Neural cell (in vitro differentiated cells): ENCODE measurements at regions not wholly inside any gene's neighbourhood (a gene's known extent, or its start where the extent isn't known, plus 50 kb on each side); places are given as distances from the start of the nearest gene placed in this dataset.

ENCODE experiments used
- H2AFZ ChIP-seq: fragments of 200-600, 300-800 bp; sonication (generic), shearing (Covaris generic); 2 replicates; pipeline ENCODE4 v1.6.0; 2014; ENCODE audit warnings: low read depth, mild to moderate bottlenecking, antibody characterized with exemption, low read length, moderate library complexity
- H3F3A ChIP-seq: fragments of 200-600 bp; shearing (Covaris generic); 2 replicates; pipeline ENCODE4 v1.6.1; 2016; ENCODE audit warnings: mild to moderate bottlenecking, moderate library complexity, mixed read lengths, antibody characterized with exemption, low read length; ENCODE audit not compliant: insufficient read depth, poor library complexity, severe bottlenecking
- H3K27ac ChIP-seq: fragments of 200-600, 300-800 bp; sonication (generic), shearing (Covaris generic); 2 replicates; pipeline ENCODE4 v1.5.1; 2014; ENCODE audit warnings: mild to moderate bottlenecking, low read length, moderate library complexity
- H3K27me3 ChIP-seq: fragments of 300-800, 200-600 bp; sonication (generic), shearing (Covaris generic); 2 replicates; pipeline ENCODE4 v1.6.0; 2014; ENCODE audit warnings: mild to moderate bottlenecking, low read depth, low read length, moderate library complexity; ENCODE audit not compliant: insufficient read depth
- H3K36me3 ChIP-seq: fragments of 300-800, 200-600 bp; sonication (generic), shearing (Covaris generic); 2 replicates; pipeline ENCODE4 v1.5.1; 2014; ENCODE audit warnings: mild to moderate bottlenecking, antibody characterized with exemption, low read length, moderate library complexity; ENCODE audit not compliant: insufficient read depth
- H3K4me2 ChIP-seq: fragments of 300-800, 200-600 bp; sonication (generic), shearing (Covaris generic); 2 replicates; pipeline ENCODE4 v1.6.0; 2014; ENCODE audit warnings: mild to moderate bottlenecking, low read length
- H3K4me3 ChIP-seq: fragments of 300-800, 200-600 bp; sonication (generic), shearing (Covaris generic); 2 replicates; pipeline ENCODE4 v1.5.1; 2014; ENCODE audit warnings: mild to moderate bottlenecking, low read length, moderate library complexity
- H3K79me2 ChIP-seq: fragments of 200-600 bp; shearing (Covaris generic); replicated peaks from 2 replicates; pipeline ENCODE4 v1.6.0; 2014; ENCODE audit warnings: mild to moderate bottlenecking, low read length, moderate library complexity; ENCODE audit not compliant: insufficient read depth
- H3K9ac ChIP-seq: fragments of 300-800, 200-600 bp; sonication (generic), shearing (Covaris generic); 2 replicates; pipeline ENCODE4 v1.6.1; 2016; ENCODE audit warnings: mild to moderate bottlenecking, low read length, mixed read lengths
- H3K9me2 ChIP-seq: fragments of 200-600 bp; shearing (Covaris generic); 2 replicates; pipeline ENCODE4 v1.6.1; 2016; ENCODE audit warnings: mild to moderate bottlenecking, low read length, mixed read lengths; ENCODE audit not compliant: insufficient read depth
- H3K9me3 ChIP-seq: fragments of 200-600, 300-800 bp; sonication (generic), shearing (Covaris generic); 2 replicates; pipeline ENCODE4 v1.6.1; 2016; ENCODE audit warnings: mild to moderate bottlenecking, mixed run types, low read length, moderate library complexity, mixed read lengths
- H4K20me1 ChIP-seq: fragments of 200-600 bp; shearing (Covaris generic); 2 replicates; pipeline ENCODE4 v1.6.1; 2016; ENCODE audit warnings: mild to moderate bottlenecking, mixed run types; ENCODE audit not compliant: insufficient read depth
- EP300 ChIP-seq: fragments of 450-650 bp; conservative IDR thresholded peaks from 2 replicates; pipeline ENCODE4 v1.6.1; 2014; ENCODE audit warnings: antibody characterized with exemption, mild to moderate bottlenecking, moderate library complexity; ENCODE audit not compliant: poor library complexity, severe bottlenecking
- EZH2 ChIP-seq: fragments of 200-600, 300-800 bp; shearing (Covaris generic), sonication (generic); IDR thresholded peaks from 2 replicates; pipeline ENCODE4 v1.6.1; 2014; ENCODE audit warnings: antibody characterized with exemption, low read length, borderline replicate concordance, mild to moderate bottlenecking; ENCODE audit not compliant: insufficient read depth, poor library complexity, severe bottlenecking
- MXI1 ChIP-seq: fragments of 450-650 bp; conservative IDR thresholded peaks from 2 replicates; pipeline ENCODE4 v1.6.1; 2014; ENCODE audit warnings: antibody characterized with exemption, mild to moderate bottlenecking; ENCODE audit not compliant: poor library complexity, severe bottlenecking
- POLR2AphosphoS5 ChIP-seq: IDR thresholded peaks from 2 replicates; pipeline ENCODE4 v1.6.1; 2012
- RAD21 ChIP-seq: fragments of 450-650 bp; conservative IDR thresholded peaks from 2 replicates; pipeline ENCODE4 v1.6.1; 2014; ENCODE audit warnings: antibody characterized with exemption, mild to moderate bottlenecking, moderate library complexity
- SMC3 ChIP-seq: fragments of 450-650 bp; conservative IDR thresholded peaks from 2 replicates; pipeline ENCODE4 v1.6.1; 2014; ENCODE audit warnings: antibody characterized with exemption, mild to moderate bottlenecking, moderate library complexity; ENCODE audit not compliant: poor library complexity
- TAF1 ChIP-seq: IDR thresholded peaks from 2 replicates; pipeline ENCODE4 v1.6.1; 2012; ENCODE audit warnings: low read depth
- TF ChIP-seq, protein P1 (sequence below): IDR thresholded peaks from 2 replicates; pipeline ENCODE4 v1.6.1; 2012; ENCODE audit warnings: borderline replicate concordance
- TF ChIP-seq, protein P2 (sequence below): fragments of 450-650 bp; IDR thresholded peaks from 2 replicates; pipeline ENCODE4 v1.5.1; 2014; ENCODE audit warnings: antibody characterized with exemption, mild to moderate bottlenecking, moderate library complexity; ENCODE audit not compliant: poor library complexity, severe bottlenecking

DNA sequence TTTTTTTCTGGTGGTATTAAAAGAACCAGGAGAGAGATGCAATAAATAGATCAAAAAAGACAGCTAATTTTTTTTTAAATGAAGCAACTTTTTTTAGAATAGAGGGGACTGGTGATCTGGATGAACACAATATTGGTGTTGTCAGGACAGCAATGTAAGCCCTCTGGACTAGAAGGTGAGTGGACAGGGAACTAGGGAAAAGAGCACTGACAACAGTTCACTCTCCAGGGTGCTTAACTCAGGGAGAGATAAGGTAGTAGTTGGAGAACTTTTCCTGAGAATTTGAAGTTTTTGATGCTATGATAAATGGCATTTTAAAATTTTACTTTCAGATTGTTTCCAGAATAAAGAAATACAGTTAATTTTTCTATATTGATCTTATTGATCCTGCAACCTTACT, 158.3 kb upstream of the STAC start:
- Histone ChIP-seq H3F3A (peaks cover 6% of the 10 kb centered on the region), H3K4me3 (no peak overlapping the region), H3K27me3 (no peaks in the 10 kb centered on the region), H3K27ac (no peak overlapping the region), H3K9me3 (no peaks in the 10 kb centered on the region), H3K9ac (no peak overlapping the region), H3K9me2 (no peaks in the 10 kb centered on the region), H3K4me2 (no peak overlapping the region), H2AFZ (no peak overlapping the region), H3K79me2 (no peaks in the 10 kb centered on the region), H3K36me3 (no peaks in the 10 kb centered on the region), H4K20me1 (no peaks in the 10 kb centered on the region)
- no peak for TF ChIP-seq POLR2AphosphoS5
- no peak for TF ChIP-seq TAF1
- no peak for TF ChIP-seq SMC3
- no peak for TF ChIP-seq MXI1
- no peak for TF ChIP-seq EP300

DNA sequence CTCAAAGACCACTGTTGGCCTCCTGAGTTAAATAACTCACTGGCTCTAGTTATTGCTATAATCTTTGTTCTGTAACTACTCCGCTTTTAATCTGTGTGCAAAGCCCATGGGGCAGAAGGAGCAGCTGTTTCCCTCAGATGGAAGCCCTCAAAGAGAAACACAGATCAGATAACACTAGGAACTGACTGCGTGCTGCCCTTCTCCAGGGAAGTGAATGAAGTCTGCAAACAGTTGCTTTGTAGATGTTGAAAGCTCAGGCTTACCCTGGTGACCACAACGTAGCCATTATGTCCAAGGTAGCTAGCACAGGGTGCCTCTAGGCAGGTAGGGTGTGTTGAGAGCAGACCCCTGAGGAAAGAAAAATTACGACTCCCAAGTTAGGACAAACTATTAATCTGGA, 152.3 kb upstream of the STAC start:
- Histone ChIP-seq H3K9me3 (no peaks in the 10 kb centered on the region), H3K9ac (no peak overlapping the region), H3F3A (no peaks in the 10 kb centered on the region), H3K4me3 (no peak overlapping the region), H3K36me3 (no peaks in the 10 kb centered on the region), H2AFZ (no peak overlapping the region), H3K9me2 (no peaks in the 10 kb centered on the region), H3K79me2 (no peaks in the 10 kb centered on the region), H3K27me3 (no peaks in the 10 kb centered on the region), H4K20me1 (no peaks in the 10 kb centered on the region), H3K4me2 (no peak overlapping the region), H3K27ac (no peak overlapping the region)
- TF ChIP-seq SMC3 (no peak), EZH2 (no peak), POLR2AphosphoS5 (no peak), TAF1 (no peak), EP300 (no peak), MXI1 (no peak), RAD21 (no peak)
- TF ChIP-seq, protein P1, sequence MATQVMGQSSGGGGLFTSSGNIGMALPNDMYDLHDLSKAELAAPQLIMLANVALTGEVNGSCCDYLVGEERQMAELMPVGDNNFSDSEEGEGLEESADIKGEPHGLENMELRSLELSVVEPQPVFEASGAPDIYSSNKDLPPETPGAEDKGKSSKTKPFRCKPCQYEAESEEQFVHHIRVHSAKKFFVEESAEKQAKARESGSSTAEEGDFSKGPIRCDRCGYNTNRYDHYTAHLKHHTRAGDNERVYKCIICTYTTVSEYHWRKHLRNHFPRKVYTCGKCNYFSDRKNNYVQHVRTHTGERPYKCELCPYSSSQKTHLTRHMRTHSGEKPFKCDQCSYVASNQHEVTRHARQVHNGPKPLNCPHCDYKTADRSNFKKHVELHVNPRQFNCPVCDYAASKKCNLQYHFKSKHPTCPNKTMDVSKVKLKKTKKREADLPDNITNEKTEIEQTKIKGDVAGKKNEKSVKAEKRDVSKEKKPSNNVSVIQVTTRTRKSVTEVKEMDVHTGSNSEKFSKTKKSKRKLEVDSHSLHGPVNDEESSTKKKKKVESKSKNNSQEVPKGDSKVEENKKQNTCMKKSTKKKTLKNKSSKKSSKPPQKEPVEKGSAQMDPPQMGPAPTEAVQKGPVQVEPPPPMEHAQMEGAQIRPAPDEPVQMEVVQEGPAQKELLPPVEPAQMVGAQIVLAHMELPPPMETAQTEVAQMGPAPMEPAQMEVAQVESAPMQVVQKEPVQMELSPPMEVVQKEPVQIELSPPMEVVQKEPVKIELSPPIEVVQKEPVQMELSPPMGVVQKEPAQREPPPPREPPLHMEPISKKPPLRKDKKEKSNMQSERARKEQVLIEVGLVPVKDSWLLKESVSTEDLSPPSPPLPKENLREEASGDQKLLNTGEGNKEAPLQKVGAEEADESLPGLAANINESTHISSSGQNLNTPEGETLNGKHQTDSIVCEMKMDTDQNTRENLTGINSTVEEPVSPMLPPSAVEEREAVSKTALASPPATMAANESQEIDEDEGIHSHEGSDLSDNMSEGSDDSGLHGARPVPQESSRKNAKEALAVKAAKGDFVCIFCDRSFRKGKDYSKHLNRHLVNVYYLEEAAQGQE: no peak

DNA sequence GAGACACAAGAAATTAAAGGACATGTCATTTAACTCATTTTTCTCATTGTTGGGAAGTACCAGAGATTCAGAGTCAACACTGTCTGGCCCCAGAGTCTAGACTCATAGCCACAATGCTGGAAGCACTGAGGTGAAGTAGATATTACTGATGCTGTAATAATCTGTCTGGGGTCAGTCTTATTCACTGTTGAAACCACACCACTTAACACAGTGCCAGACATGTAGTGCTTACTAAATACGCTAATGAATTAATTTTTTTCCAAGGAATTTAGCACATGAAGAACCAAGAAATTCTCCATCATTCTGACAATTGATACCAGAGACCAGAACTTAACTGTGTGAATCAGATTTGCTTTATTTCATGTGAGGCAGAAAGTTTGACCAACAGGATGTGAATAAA, 150.8 kb upstream of the STAC start:
- Histone ChIP-seq H3F3A (no peaks in the 10 kb centered on the region), H3K27me3 (no peaks in the 10 kb centered on the region)

More for the DNA sequence above, 150.8 kb upstream of the STAC start:
- Histone ChIP-seq H3K4me3 (no peak overlapping the region), H3K9me2 (no peaks in the 10 kb centered on the region), H3K79me2 (no peaks in the 10 kb centered on the region), H3K36me3 (no peaks in the 10 kb centered on the region), H3K27ac (no peak overlapping the region), H3K4me2 (no peak overlapping the region), H3K9me3 (no peaks in the 10 kb centered on the region), H4K20me1 (no peaks in the 10 kb centered on the region), H3K9ac (no peak overlapping the region), H2AFZ (no peak overlapping the region)
- TF ChIP-seq POLR2AphosphoS5: no peak
- TF ChIP-seq SMC3: no peak
- TF ChIP-seq, protein P2, sequence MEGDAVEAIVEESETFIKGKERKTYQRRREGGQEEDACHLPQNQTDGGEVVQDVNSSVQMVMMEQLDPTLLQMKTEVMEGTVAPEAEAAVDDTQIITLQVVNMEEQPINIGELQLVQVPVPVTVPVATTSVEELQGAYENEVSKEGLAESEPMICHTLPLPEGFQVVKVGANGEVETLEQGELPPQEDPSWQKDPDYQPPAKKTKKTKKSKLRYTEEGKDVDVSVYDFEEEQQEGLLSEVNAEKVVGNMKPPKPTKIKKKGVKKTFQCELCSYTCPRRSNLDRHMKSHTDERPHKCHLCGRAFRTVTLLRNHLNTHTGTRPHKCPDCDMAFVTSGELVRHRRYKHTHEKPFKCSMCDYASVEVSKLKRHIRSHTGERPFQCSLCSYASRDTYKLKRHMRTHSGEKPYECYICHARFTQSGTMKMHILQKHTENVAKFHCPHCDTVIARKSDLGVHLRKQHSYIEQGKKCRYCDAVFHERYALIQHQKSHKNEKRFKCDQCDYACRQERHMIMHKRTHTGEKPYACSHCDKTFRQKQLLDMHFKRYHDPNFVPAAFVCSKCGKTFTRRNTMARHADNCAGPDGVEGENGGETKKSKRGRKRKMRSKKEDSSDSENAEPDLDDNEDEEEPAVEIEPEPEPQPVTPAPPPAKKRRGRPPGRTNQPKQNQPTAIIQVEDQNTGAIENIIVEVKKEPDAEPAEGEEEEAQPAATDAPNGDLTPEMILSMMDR: no peak
- TF ChIP-seq TAF1: no peak
- no peak for TF ChIP-seq EZH2
- no peak for TF ChIP-seq RAD21
- no peak for TF ChIP-seq EP300
- TF ChIP-seq, protein P1: no peak
